ENCODE measurements at regions not wholly inside any gene's neighbourhood (a gene's known extent, or its start where the extent isn't known, plus 50 kb on each side); places are given as distances from the start of the nearest gene placed in this dataset.

DNA sequence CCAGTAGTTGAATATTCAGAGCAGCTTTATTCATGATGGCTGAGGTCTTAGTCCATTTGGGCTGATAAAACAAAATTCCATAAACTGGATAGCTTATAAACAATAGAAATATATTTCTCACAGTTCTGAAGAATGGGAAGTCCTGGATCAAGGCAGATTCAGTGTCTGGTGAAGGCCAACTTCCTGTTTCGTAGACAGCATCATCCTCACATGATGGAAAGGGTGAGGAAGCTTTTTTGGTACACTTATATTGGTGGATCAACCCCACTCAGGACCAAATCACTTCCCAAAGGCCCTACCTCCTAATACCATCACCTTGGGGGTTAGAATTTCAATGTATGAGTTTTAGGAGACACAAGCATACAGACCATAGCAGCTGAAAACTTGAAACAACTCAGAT lies 224.2 kb downstream of the CYB561 start:
- TF ChIP-seq, protein P1, sequence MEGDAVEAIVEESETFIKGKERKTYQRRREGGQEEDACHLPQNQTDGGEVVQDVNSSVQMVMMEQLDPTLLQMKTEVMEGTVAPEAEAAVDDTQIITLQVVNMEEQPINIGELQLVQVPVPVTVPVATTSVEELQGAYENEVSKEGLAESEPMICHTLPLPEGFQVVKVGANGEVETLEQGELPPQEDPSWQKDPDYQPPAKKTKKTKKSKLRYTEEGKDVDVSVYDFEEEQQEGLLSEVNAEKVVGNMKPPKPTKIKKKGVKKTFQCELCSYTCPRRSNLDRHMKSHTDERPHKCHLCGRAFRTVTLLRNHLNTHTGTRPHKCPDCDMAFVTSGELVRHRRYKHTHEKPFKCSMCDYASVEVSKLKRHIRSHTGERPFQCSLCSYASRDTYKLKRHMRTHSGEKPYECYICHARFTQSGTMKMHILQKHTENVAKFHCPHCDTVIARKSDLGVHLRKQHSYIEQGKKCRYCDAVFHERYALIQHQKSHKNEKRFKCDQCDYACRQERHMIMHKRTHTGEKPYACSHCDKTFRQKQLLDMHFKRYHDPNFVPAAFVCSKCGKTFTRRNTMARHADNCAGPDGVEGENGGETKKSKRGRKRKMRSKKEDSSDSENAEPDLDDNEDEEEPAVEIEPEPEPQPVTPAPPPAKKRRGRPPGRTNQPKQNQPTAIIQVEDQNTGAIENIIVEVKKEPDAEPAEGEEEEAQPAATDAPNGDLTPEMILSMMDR (IDR thresholded peaks at IDR 0.05; ENCODE audit: low read length): no peak
- TF ChIP-seq EZH2 (IDR thresholded peaks at IDR 0.05; ENCODE audit: borderline replicate concordance, low read length): no peak
